Panc1 (cell line): ENCODE measurements at regions not wholly inside any gene's neighbourhood (a gene's known extent, or its start where the extent isn't known, plus 50 kb on each side); places are given as distances from the start of the nearest gene placed in this dataset.

Experiments
- CTCF ChIP-seq: fragments of 450-650 bp; IDR thresholded peaks from 2 replicates; pipeline ENCODE4 v1.5.1; 2017; ENCODE audit warnings: mild to moderate bottlenecking
- POLR2AphosphoS5 ChIP-seq: IDR thresholded peaks from 2 replicates; pipeline ENCODE4 v1.6.1; 2012; ENCODE audit warnings: mild to moderate bottlenecking, low read depth, low read length, moderate library complexity
- REST ChIP-seq, 2 experiments: IDR thresholded peaks; 2 replicates each; pipeline ENCODE4 v1.6.1; 2011 to 2012; ENCODE audit warnings: low read depth in 2 of 2, control low read depth in 1 of 2, low read length in 1 of 2, mild to moderate bottlenecking in 1 of 2, moderate library complexity in 1 of 2; ENCODE audit not compliant: insufficient read depth in 1 of 2
- SIN3A ChIP-seq: IDR thresholded peaks from 2 replicates; pipeline ENCODE4 v1.6.1; 2012; ENCODE audit warnings: low read depth, mild to moderate bottlenecking, low read length, moderate library complexity, borderline replicate concordance; ENCODE audit not compliant: insufficient read depth
- TCF7L2 ChIP-seq: IDR thresholded peaks from 2 replicates; pipeline ENCODE4 v1.6.1; 2011; ENCODE audit warnings: mild to moderate bottlenecking, low read depth, low read length, inconsistent platforms

- TF ChIP-seq CTCF: no peak
- TF ChIP-seq REST (IDR thresholded peaks at IDR 0.05; ENCODE audit: insufficient read depth in 1 of 2, low read depth in 2 of 2, low read length in 1 of 2): no peak
- TF ChIP-seq POLR2AphosphoS5: no peak
- no peak for TF ChIP-seq TCF7L2
- no peak for TF ChIP-seq SIN3A
Observed at GRCh38 chr15:56814429-56814828, 81.1 kb upstream of the ZNF280D start.
